ENCODE measurements at regions not wholly inside any gene's neighbourhood (a gene's known extent, or its start where the extent isn't known, plus 50 kb on each side); places are given as distances from the start of the nearest gene placed in this dataset.

GRCh38 chr2:195270466-195271039 is 386.5 kb upstream of the SLC39A10 start:
- Histone ChIP-seq H3K27me3 (no peaks in the 10 kb centered on the region), H3K9me3 (no peaks in the 10 kb centered on the region), H3K4me1 (no peaks in the 10 kb centered on the region), H3K36me3 (no peaks in the 10 kb centered on the region), H3K4me3 (no peak overlapping the region), H3K27ac (no peak overlapping the region)
- TF ChIP-seq CTCF (IDR thresholded peaks at IDR 0.05), result no peak
- DNase-seq, result no peak
- intact Hi-C loops (cut with DNase I; ENCODE audit: low total_unique reads), result no loop called here

GRCh38 chr2:195269220-195269619 is 387.8 kb upstream of the SLC39A10 start:
- DNase-seq, result no peak
- H3K27me3 ChIP-seq, result no peaks in the 10 kb centered on the region
- intact Hi-C loops (cut with DNase I; ENCODE audit: low total_unique reads), result no loop called here
- no peaks in the 10 kb centered on the region for H3K4me1 ChIP-seq
- no peaks in the 10 kb centered on the region for H3K36me3 ChIP-seq
- H3K27ac ChIP-seq, result no peak overlapping the region
- TF ChIP-seq CTCF (IDR thresholded peaks at IDR 0.05), result no peak
- no peaks in the 10 kb centered on the region for H3K9me3 ChIP-seq
- H3K4me3 ChIP-seq, result no peak overlapping the region

GRCh38 chr2:195257979-195258378 is 399.0 kb upstream of the SLC39A10 start:
- Histone ChIP-seq H3K36me3 (no peaks in the 10 kb centered on the region), H3K9me3 (peaks cover 0 to 3% (median 0%) of the 10 kb centered on the region in 3 donors), H3K4me3 (no peak overlapping the region), H3K27me3 (no peaks in the 10 kb centered on the region), H3K27ac (no peak overlapping the region), H3K4me1 (no peaks in the 10 kb centered on the region)
- DNase-seq, result no peak
- TF ChIP-seq CTCF (IDR thresholded peaks at IDR 0.05), result no peak
- intact Hi-C loops (cut with DNase I; ENCODE audit: low total_unique reads), result no loop called here

GRCh38 chr2:195252018-195252417 is 405.0 kb upstream of the SLC39A10 start:
- Histone ChIP-seq H3K4me3 (no peak overlapping the region), H3K27me3 (no peaks in the 10 kb centered on the region), H3K9me3 (peaks cover 0 to 3% (median 0%) of the 10 kb centered on the region in 3 donors), H3K4me1 (no peaks in the 10 kb centered on the region), H3K36me3 (no peaks in the 10 kb centered on the region), H3K27ac (no peak overlapping the region)
- intact Hi-C loops (cut with DNase I; ENCODE audit: low total_unique reads), result no loop called here
- TF ChIP-seq CTCF (IDR thresholded peaks at IDR 0.05), result no peak
- DNase-seq, result no peak

GRCh38 chr2:195251214-195251613 is 405.8 kb upstream of the SLC39A10 start:
- Histone ChIP-seq H3K9me3 (peaks cover 0 to 4% (median 0%) of the 10 kb centered on the region in 3 donors), H3K27ac (no peak overlapping the region), H3K4me1 (no peaks in the 10 kb centered on the region), H3K27me3 (no peaks in the 10 kb centered on the region), H3K36me3 (no peaks in the 10 kb centered on the region), H3K4me3 (no peak overlapping the region)
- no peak for TF ChIP-seq CTCF (IDR thresholded peaks at IDR 0.05)
- no peak for DNase-seq
- intact Hi-C loops (cut with DNase I; ENCODE audit: low total_unique reads), result no loop called here

GRCh38 chr2:195238826-195239225 is 418.2 kb upstream of the SLC39A10 start:
- H3K4me1 ChIP-seq, result no peaks in the 10 kb centered on the region
- H3K9me3 ChIP-seq, result peaks cover 0 to 3% (median 0%) of the 10 kb centered on the region in 3 donors
- H3K27me3 ChIP-seq, result no peaks in the 10 kb centered on the region
- DNase-seq, result no peak
- no peaks in the 10 kb centered on the region for H3K36me3 ChIP-seq
- H3K27ac ChIP-seq, result no peak overlapping the region
- intact Hi-C loops (cut with DNase I; ENCODE audit: low total_unique reads), result no loop called here
- no peak overlapping the region for H3K4me3 ChIP-seq
- no peak for TF ChIP-seq CTCF (IDR thresholded peaks at IDR 0.05)

Measured in tibial artery (tissue), 4 donors.